Inferior parietal cortex (tissue), 1 donor: ENCODE measurements at regions not wholly inside any gene's neighbourhood (a gene's known extent, or its start where the extent isn't known, plus 50 kb on each side); places are given as distances from the start of the nearest gene placed in this dataset.

Experiments used
- DNase-seq: peaks from one replicate; pipeline ENCODE4 v3.0.0-alpha.2; 2016; ENCODE audit errors: extremely low spot score

GRCh38 chr9:2570615-2571479 lies 50.7 kb upstream of the VLDLR start:
- peak; percentile 16 for DNase-seq
